Loucy (cell line): ENCODE measurements at regions not wholly inside any gene's neighbourhood (a gene's known extent, or its start where the extent isn't known, plus 50 kb on each side); places are given as distances from the start of the nearest gene placed in this dataset.

ENCODE experiments used
- H2AFZ ChIP-seq: fragments of 200-600 bp; sonication (generic); 2 replicates; pipeline ENCODE4 v1.6.0; 2016; ENCODE audit warnings: antibody characterized with exemption, mild to moderate bottlenecking, low read length, moderate library complexity
- H3F3A ChIP-seq: fragments of 200-600 bp; 2 replicates; pipeline ENCODE4 v1.6.0; 2016; ENCODE audit warnings: antibody characterized with exemption, low read depth, mild to moderate bottlenecking
- H3K27me3 ChIP-seq: fragments of 200-600 bp; sonication (generic); 2 replicates; pipeline ENCODE4 v1.6.1; 2014; ENCODE audit warnings: low read length, mild to moderate bottlenecking; ENCODE audit not compliant: insufficient read depth, poor library complexity, severe bottlenecking
- H3K36me3 ChIP-seq: fragments of 200-600 bp; sonication (generic); 2 replicates; pipeline ENCODE4 v1.6.1; 2016; ENCODE audit warnings: low read length; ENCODE audit not compliant: insufficient read depth
- H3K4me1 ChIP-seq: fragments of 200-600 bp; sonication (generic); 2 replicates; pipeline ENCODE4 v1.5.1; 2014; ENCODE audit warnings: low read length, mild to moderate bottlenecking; ENCODE audit not compliant: insufficient read depth, poor library complexity, severe bottlenecking
- H3K4me2 ChIP-seq: fragments of 200-600 bp; sonication (generic); 2 replicates; pipeline ENCODE4 v1.6.0; 2014; ENCODE audit warnings: antibody characterized with exemption, low read length, low read depth, mild to moderate bottlenecking; ENCODE audit not compliant: poor library complexity, severe bottlenecking
- H3K4me3 ChIP-seq: fragments of 200-600 bp; sonication (generic); 2 replicates; pipeline ENCODE4 v1.5.1; 2014; ENCODE audit warnings: low read length, mild to moderate bottlenecking, mixed read lengths; ENCODE audit not compliant: poor library complexity, severe bottlenecking
- H3K79me2 ChIP-seq: fragments of 200-600 bp; sonication (generic); 2 replicates; pipeline ENCODE4 v1.6.1; 2014; ENCODE audit warnings: low read length; ENCODE audit not compliant: insufficient read depth
- H3K9ac ChIP-seq: fragments of 200-600 bp; sonication (generic); 2 replicates; pipeline ENCODE4 v1.6.0; 2014; ENCODE audit warnings: mild to moderate bottlenecking, low read depth, low read length, moderate library complexity; ENCODE audit not compliant: poor library complexity, severe bottlenecking
- H3K9me2 ChIP-seq: fragments of 200-600 bp; sonication (generic); replicated peaks from 2 replicates; pipeline ENCODE4 v1.6.1; 2016; ENCODE audit warnings: low read depth, low read length, mixed read lengths
- H3K9me3 ChIP-seq: fragments of 200-600 bp; sonication (generic); 2 replicates; pipeline ENCODE4 v1.6.1; 2014; ENCODE audit warnings: mild to moderate bottlenecking, antibody characterized with exemption, low read length, low read depth; ENCODE audit not compliant: insufficient read depth
- H4K20me1 ChIP-seq: fragments of 200-600 bp; sonication (generic); 2 replicates; pipeline ENCODE4 v1.6.0; 2014; ENCODE audit warnings: antibody characterized with exemption, low read length, mild to moderate bottlenecking; ENCODE audit not compliant: insufficient read depth, poor library complexity, severe bottlenecking
- CTCF ChIP-seq: fragments of 200-600 bp; sonication (generic); conservative IDR thresholded peaks from 2 replicates; pipeline ENCODE4 v1.5.1; 2014; ENCODE audit warnings: mild to moderate bottlenecking, antibody characterized with exemption, low read length
- EZH2phosphoT487 ChIP-seq: fragments of 200-600 bp; IDR thresholded peaks from 2 replicates; pipeline ENCODE4 v1.6.1; 2018; ENCODE audit warnings: antibody characterized with exemption, mild to moderate bottlenecking, moderate library complexity, borderline replicate concordance

- Histone ChIP-seq H3K4me1 (peaks cover 9% of the 10 kb centered on the region), H3K4me3 (no peak overlapping the region), H3K36me3 (no peaks in the 10 kb centered on the region), H3K9me3 (no peaks in the 10 kb centered on the region), H3K79me2 (no peaks in the 10 kb centered on the region), H3K9me2 (no peaks in the 10 kb centered on the region), H4K20me1 (no peaks in the 10 kb centered on the region), H3K27me3 (no peaks in the 10 kb centered on the region), H3K4me2 (no peak overlapping the region), H3K9ac (no peak overlapping the region), H2AFZ (no peak overlapping the region), H3F3A (no peaks in the 10 kb centered on the region)
- TF ChIP-seq CTCF (no peak), EZH2phosphoT487 (no peak)
Observed at GRCh38 chr2:237153181-237153580, 67.5 kb downstream of the COPS8 start.

GRCh38 chr2:237154082-237154638 lies 68.5 kb downstream of the COPS8 start:
- Histone ChIP-seq H2AFZ (no peak overlapping the region), H3K9me3 (no peaks in the 10 kb centered on the region)
- TF ChIP-seq EZH2phosphoT487 (no peak), CTCF (peak; percentile 97)

GRCh38 chr2:237154884-237155851 lies 69.5 kb downstream of the COPS8 start:
- TF ChIP-seq CTCF (no peak), EZH2phosphoT487 (no peak)
- H3K36me3 ChIP-seq, result no peaks in the 10 kb centered on the region
- no peaks in the 10 kb centered on the region for H3K79me2 ChIP-seq
- no peaks in the 10 kb centered on the region for H3K9me3 ChIP-seq
- no peak overlapping the region for H3K4me3 ChIP-seq
- H4K20me1 ChIP-seq, result no peaks in the 10 kb centered on the region
- peak overlapping the region; percentile 27 for H3K9ac ChIP-seq
- H3K9me2 ChIP-seq, result no peaks in the 10 kb centered on the region
- peaks cover 22% of the 10 kb centered on the region for H3K4me1 ChIP-seq
- H3F3A ChIP-seq, result no peaks in the 10 kb centered on the region
- H3K4me2 ChIP-seq, result no peak overlapping the region
- H2AFZ ChIP-seq, result peak overlapping the region; percentile 11; the same call in 1 of the 2 replicates
- no peaks in the 10 kb centered on the region for H3K27me3 ChIP-seq

More at GRCh38 chr2:237154082-237154638, 68.5 kb downstream of the COPS8 start:
- no peaks in the 10 kb centered on the region for H3F3A ChIP-seq
- no peaks in the 10 kb centered on the region for H3K79me2 ChIP-seq
- H3K9ac ChIP-seq, result no peak overlapping the region
- H3K4me1 ChIP-seq, result peaks cover 18% of the 10 kb centered on the region
- H4K20me1 ChIP-seq, result no peaks in the 10 kb centered on the region
- no peak overlapping the region for H3K4me2 ChIP-seq
- no peaks in the 10 kb centered on the region for H3K27me3 ChIP-seq
- no peaks in the 10 kb centered on the region for H3K36me3 ChIP-seq
- H3K4me3 ChIP-seq, result no peak overlapping the region
- H3K9me2 ChIP-seq, result no peaks in the 10 kb centered on the region
